Endothelial cell of umbilical vein (primary cell): ENCODE measurements at regions not wholly inside any gene's neighbourhood (a gene's known extent, or its start where the extent isn't known, plus 50 kb on each side); places are given as distances from the start of the nearest gene placed in this dataset.
A peak's percentile ranks its signal among the peaks of the same experiment; 100 is the strongest.

Experiments
- BruUV-seq: library from RNA; stranded (reverse); fragments of 400-500 nt; replicated peaks from 2 replicates; lab custom pipeline; 2021; lab: Mats Ljungman, UMichigan
- CTCF ChIA-PET: fragments of 300-600, 350-600 bp; sonication (Branson Sonifier 250); formaldehyde crosslinking; loops from one replicate; lab custom pipeline; 2021; ENCODE audit warnings: antibody characterized with exemption, inconsistent platforms; lab: Charles Lee
- POLR2A ChIA-PET: fragments of 300-600, 350-600 bp; sonication (Branson Sonifier 250); formaldehyde crosslinking; loops from one replicate; lab custom pipeline; 2021; ENCODE audit warnings: antibody characterized with exemption, inconsistent platforms; lab: Charles Lee
- DNase-seq: peaks from one replicate; pipeline ENCODE4 v3.0.0-alpha.2; 2011; ENCODE audit warnings: low read depth, low spot score
- FAIRE-seq: peaks from 2 replicates; lab custom pipeline; 2011; peaks lifted over from hg19 to GRCh38; lab: Jason Lieb, UNC
- H2AFZ ChIP-seq: 2 replicates; pipeline ENCODE4 v1.6.0; 2012; ENCODE audit warnings: low read depth, low read length, control low read depth, inconsistent platforms
- H3K27ac ChIP-seq: 2 replicates; pipeline ENCODE4 v1.5.1; 2011; ENCODE audit warnings: low read depth, mild to moderate bottlenecking, control low read depth, low read length, moderate library complexity; ENCODE audit not compliant: insufficient read depth
- H3K27me3 ChIP-seq, 2 experiments: 2 replicates each; pipeline versions ENCODE4 v1.6.0 to v1.6.1; 2011; ENCODE audit warnings: low read length in 2 of 2, mixed read lengths in 1 of 2; ENCODE audit not compliant: control insufficient read depth in 2 of 2, insufficient read depth in 2 of 2
- H3K36me3 ChIP-seq, 2 experiments: 2 replicates in 1 of 2; 3 replicates in 1 of 2; pipeline ENCODE4 v1.5.1; 2011; ENCODE audit warnings: low read length in 2 of 2, mild to moderate bottlenecking in 1 of 2, moderate library complexity in 1 of 2; ENCODE audit not compliant: control insufficient read depth in 2 of 2, insufficient read depth in 2 of 2; ENCODE audit errors: extremely low read depth in 1 of 2
- H3K4me1 ChIP-seq: 3 replicates; pipeline ENCODE4 v1.5.1; 2011; ENCODE audit warnings: mild to moderate bottlenecking, low read length; ENCODE audit not compliant: control insufficient read depth, insufficient read depth; ENCODE audit errors: extremely low read depth
- H3K4me2 ChIP-seq: 2 replicates; pipeline ENCODE4 v1.6.1; 2011; ENCODE audit warnings: low read length, control low read depth, mixed read lengths; ENCODE audit not compliant: insufficient read depth
- H3K4me3 ChIP-seq, 3 experiments: fragments of 200-600 bp in 1 of 3; sonication (generic), shearing (Covaris generic) in 1 of 3; replicated peaks in 1 of 3; 2 replicates each; pipeline ENCODE4 v1.5.1; 2011 to 2016; ENCODE audit warnings: control low read depth in 3 of 3, low read length in 3 of 3, mild to moderate bottlenecking in 2 of 3, inconsistent platforms in 1 of 3, low read depth in 1 of 3, moderate library complexity in 1 of 3; ENCODE audit not compliant: insufficient read depth in 1 of 3
- H3K79me2 ChIP-seq: 2 replicates; pipeline ENCODE4 v1.6.0; 2012; ENCODE audit warnings: low read length, inconsistent platforms; ENCODE audit not compliant: control insufficient read depth, insufficient read depth
- H3K9ac ChIP-seq: replicated peaks from 2 replicates; pipeline ENCODE3; 2011; ENCODE audit warnings: low read length, control low read depth; ENCODE audit not compliant: insufficient read depth; ENCODE audit errors: extremely low read depth
- H3K9me1 ChIP-seq: replicated peaks from 3 replicates; pipeline ENCODE4 v1.6.0; 2011; ENCODE audit warnings: mild to moderate bottlenecking, low read length; ENCODE audit not compliant: control insufficient read depth, insufficient read depth; ENCODE audit errors: extremely low read depth
- H3K9me3 ChIP-seq: replicated peaks from 2 replicates; pipeline ENCODE4 v1.5.1; 2012; ENCODE audit warnings: low read length, inconsistent platforms; ENCODE audit not compliant: control insufficient read depth, insufficient read depth
- H4K20me1 ChIP-seq: replicated peaks from 2 replicates; pipeline ENCODE3; 2011; ENCODE audit warnings: mild to moderate bottlenecking, low read length; ENCODE audit not compliant: control insufficient read depth, insufficient read depth; ENCODE audit errors: extremely low read depth
- CTCF ChIP-seq, 2 donors: IDR thresholded peaks; 1 replicate in 1 of 2; 2 replicates in 1 of 2; pipeline ENCODE4 v1.5.1; 2011; ENCODE audit warnings: low read length in 2 of 2, mild to moderate bottlenecking in 2 of 2, moderate library complexity in 2 of 2, control low read depth in 1 of 2, inconsistent platforms in 1 of 2, low read depth in 1 of 2; ENCODE audit not compliant: insufficient read depth in 1 of 2; ENCODE audit errors: extremely low read depth in 1 of 2
- EZH2 ChIP-seq: IDR thresholded peaks from 2 replicates; pipeline ENCODE4 v1.6.1; 2012; ENCODE audit warnings: borderline replicate concordance, low read depth, mild to moderate bottlenecking, moderate library complexity, low read length, inconsistent platforms; ENCODE audit not compliant: severe bottlenecking
- FOS ChIP-seq: IDR thresholded peaks from 2 replicates; pipeline ENCODE4 v1.6.1; 2011; ENCODE audit warnings: mild to moderate bottlenecking, low read length, moderate library complexity, borderline replicate concordance; ENCODE audit not compliant: insufficient read depth
- GATA2 ChIP-seq: IDR thresholded peaks from 2 replicates; pipeline ENCODE4 v1.7.0; 2011; ENCODE audit warnings: low read depth, mild to moderate bottlenecking, moderate library complexity, mixed read lengths, low read length; ENCODE audit not compliant: insufficient read length, insufficient read depth
- JUN ChIP-seq: IDR thresholded peaks from 2 replicates; pipeline ENCODE4 v1.6.1; 2011; ENCODE audit warnings: borderline replicate concordance, low read depth; ENCODE audit not compliant: insufficient read length, insufficient read depth
- MYC ChIP-seq: IDR thresholded peaks from one replicate; pipeline ENCODE4 v1.6.1; 2011; ENCODE audit warnings: mild to moderate bottlenecking, low read depth, low read length
- POLR2A ChIP-seq: IDR thresholded peaks from 2 replicates; pipeline ENCODE4 v1.6.1; 2012; ENCODE audit warnings: low read depth, mild to moderate bottlenecking, control low read depth, low read length
- POLR2AphosphoS5 ChIP-seq: IDR thresholded peaks from 2 replicates; pipeline ENCODE4 v1.6.1; 2012; ENCODE audit warnings: low read depth, mild to moderate bottlenecking, control low read depth, low read length, moderate library complexity; ENCODE audit not compliant: insufficient read depth
- dilution Hi-C: fragments of 300-500 bp; cut with MboI; formaldehyde crosslinking; loops from one replicate; pipeline ENCODE4 v1.15.0; 2019; ENCODE audit warnings: low sequenced_read_pairs; ENCODE audit not compliant: extremely low pct_ligation_motif_present
- intact Hi-C: fragments of 100-400 bp; cut with micrococcal nuclease; formaldehyde crosslinking; loops from one replicate; pipeline ENCODE4 v1.10.0; 2022
- TF ChIP-seq, protein P1 (sequence below): IDR thresholded peaks from 2 replicates; pipeline ENCODE4 v1.6.1; 2011; ENCODE audit not compliant: insufficient read depth, insufficient read length

DNA sequence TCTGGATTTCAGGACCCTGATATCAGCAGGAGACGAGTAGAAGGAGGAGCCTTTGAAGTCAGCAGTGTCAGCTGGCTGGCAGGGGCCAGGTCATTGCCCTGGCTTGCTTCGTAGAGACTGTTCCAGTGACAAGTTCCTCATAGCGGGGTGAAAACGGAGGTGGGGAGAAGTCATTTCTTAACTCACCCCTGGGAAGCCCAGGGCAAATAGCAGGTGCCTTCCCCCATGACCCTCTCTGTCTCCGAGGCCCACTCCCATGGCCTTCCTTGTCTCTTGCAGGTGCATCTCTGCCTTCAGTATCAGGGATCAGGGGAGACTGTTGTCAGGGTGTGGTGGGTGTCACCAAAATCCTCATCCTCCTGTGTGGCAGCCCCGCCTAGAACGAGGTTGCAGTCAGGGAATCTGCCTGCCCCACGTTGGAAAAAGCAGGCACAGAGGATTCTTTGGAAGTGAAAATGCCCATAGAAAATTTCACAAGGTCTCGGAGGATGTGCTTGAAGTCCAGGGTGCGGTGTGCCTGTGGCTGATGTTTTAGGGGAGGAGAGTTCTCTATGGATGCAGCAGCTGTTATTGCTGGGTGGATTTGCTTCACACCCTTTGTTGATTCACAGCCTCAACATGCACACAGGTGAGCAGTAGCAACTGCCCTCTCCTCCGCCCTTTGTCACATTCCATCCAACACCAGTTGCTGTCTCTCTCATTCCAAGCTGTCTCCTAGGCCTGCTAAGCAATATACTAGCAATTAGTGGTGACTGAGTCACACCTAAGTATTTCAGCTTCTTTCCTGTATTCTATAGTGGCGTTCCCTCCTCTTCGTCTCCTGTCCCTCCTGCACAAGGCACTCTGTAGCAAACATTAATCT, 142.6 kb upstream of the FHL2 start:
- ChIA-PET POLR2A (no interaction called here), CTCF (interaction anchor here (2.6 kb wide), 1 partner anchor 196 kb away, joined by 9 read pairs; no protein-coding TSS in a partner anchor)
- Histone ChIP-seq H3K4me1 (peaks cover 14% of the 10 kb centered on the region), H3K27ac (no peak overlapping the region), H3K36me3 (no peaks in the 10 kb centered on the region), H3K4me2 (no peak overlapping the region), H3K9me1 (no peaks in the 10 kb centered on the region), H3K9me3 (no peaks in the 10 kb centered on the region), H4K20me1 (no peaks in the 10 kb centered on the region), H3K9ac (no peak overlapping the region), H3K79me2 (no peaks in the 10 kb centered on the region), H3K4me3 (no peak overlapping the region), H3K27me3 (peaks cover 1 to 5% of the 10 kb centered on the region in 2 experiments), H2AFZ (no peak overlapping the region)
- DNase-seq (no peak), FAIRE-seq (no peak)
- intact Hi-C loops = no loop called here
- dilution Hi-C loops = no loop called here
- BruUV-seq = no TSS peak
- no peak for TF ChIP-seq POLR2A

GRCh38 chr2:105540642-105541041, 141.8 kb upstream of the FHL2 start:
- CTCF ChIA-PET = interaction anchor here (2.6 kb wide), 1 partner anchor 196 kb away, joined by 9 read pairs; no protein-coding TSS in a partner anchor
- intact Hi-C loops = no loop called here

More at GRCh38 chr2:105540642-105541041, 141.8 kb upstream of the FHL2 start:
- H3K27me3 ChIP-seq = peaks cover 6 to 7% of the 10 kb centered on the region in 2 experiments
- no peaks in the 10 kb centered on the region for H3K36me3 ChIP-seq
- H3K79me2 ChIP-seq = no peaks in the 10 kb centered on the region
- H3K27ac ChIP-seq = no peak overlapping the region
- TF ChIP-seq JUN (no peak), MYC (no peak), EZH2 (no peak), FOS (peak; percentile 36), POLR2AphosphoS5 (no peak), POLR2A (no peak), CTCF (IDR thresholded peaks at IDR 0.05; ENCODE audit: extremely low read depth in 1 of 2, insufficient read depth in 1 of 2, low read depth in 1 of 2, low read length in 2 of 2) (no peak), GATA2 (peak; percentile 53)
- TF ChIP-seq, protein P1, sequence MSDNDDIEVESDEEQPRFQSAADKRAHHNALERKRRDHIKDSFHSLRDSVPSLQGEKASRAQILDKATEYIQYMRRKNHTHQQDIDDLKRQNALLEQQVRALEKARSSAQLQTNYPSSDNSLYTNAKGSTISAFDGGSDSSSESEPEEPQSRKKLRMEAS = no peak
- dilution Hi-C loops = no loop called here
- POLR2A ChIA-PET = no interaction called here
- H3K4me1 ChIP-seq = peaks cover 10% of the 10 kb centered on the region
- no TSS peak for BruUV-seq
- H3K9me1 ChIP-seq = no peaks in the 10 kb centered on the region
- H3K4me2 ChIP-seq = no peak overlapping the region
- no peak overlapping the region for H3K9ac ChIP-seq
- no peaks in the 10 kb centered on the region for H3K9me3 ChIP-seq
- DNase-seq (peak; percentile 10), FAIRE-seq (no peak)
- no peak overlapping the region for H3K4me3 ChIP-seq
- no peaks in the 10 kb centered on the region for H4K20me1 ChIP-seq
- H2AFZ ChIP-seq = no peak overlapping the region
